ENCODE measurements at regions not wholly inside any gene's neighbourhood (a gene's known extent, or its start where the extent isn't known, plus 50 kb on each side); places are given as distances from the start of the nearest gene placed in this dataset.

DNA sequence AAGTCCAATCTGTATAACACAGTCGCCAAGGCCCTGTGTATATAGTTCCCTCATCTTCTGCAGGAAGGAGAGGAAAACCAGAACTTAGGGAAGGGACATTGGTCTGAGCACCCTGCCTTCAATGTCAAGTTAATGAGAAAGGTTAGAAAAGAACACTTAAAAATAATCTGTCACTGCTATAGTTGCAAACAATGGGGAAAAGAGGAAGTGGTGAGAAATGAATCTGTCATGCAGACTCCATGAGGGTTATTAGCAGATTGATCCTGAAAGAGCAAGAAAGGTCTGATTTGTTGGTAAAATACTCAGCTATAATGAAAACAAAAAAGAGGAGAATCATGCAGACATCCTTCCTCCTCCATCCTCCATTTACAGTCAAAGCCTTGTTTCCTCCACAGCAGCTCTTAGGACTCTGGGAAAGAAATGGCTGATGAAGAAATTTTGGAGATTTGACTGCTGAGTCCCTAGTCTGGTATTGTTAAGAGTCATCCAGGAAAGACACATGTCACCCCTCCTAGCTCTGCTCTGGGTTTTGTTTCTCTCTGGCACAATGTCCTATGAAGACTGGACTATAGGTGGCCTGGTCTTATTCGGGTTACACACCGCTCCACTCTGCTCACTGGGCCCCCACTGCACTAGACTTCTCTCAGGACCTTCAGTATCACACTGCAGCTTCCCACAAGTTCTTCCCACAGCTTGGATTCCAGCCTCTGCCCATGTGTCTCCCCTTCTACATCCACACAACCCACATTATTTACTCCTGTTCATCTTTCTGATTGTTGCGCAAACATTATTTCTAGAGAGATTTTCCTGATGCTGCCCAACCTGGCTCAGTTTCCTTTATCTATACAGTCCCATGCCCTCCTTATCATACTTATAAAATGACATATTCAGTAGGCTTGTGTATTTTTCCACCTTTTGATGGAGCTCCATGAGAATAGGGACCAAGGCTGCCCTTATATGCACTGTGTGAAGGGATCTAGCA, 56.5 kb upstream of the XYLT1 start:
- Histone ChIP-seq H3K9ac (ENCODE audit: low read length) (no peak overlapping the region), H3K79me2 (ENCODE audit: control insufficient read depth, insufficient read depth, low read length) (no peaks in the 10 kb centered on the region), H3K36me3 (replicated peaks in 1 of 2; ENCODE audit: control extremely low read depth in 1 of 2, control insufficient read depth in 1 of 2, extremely low read depth in 1 of 2, insufficient read depth in 2 of 2, low read length in 1 of 2) (no peaks in the 10 kb centered on the region), H3K27me3 (replicated peaks in 1 of 4; ENCODE audit: control extremely low read depth in 1 of 4, control insufficient read depth in 3 of 4, insufficient read depth in 4 of 4, low read length in 3 of 4) (no peaks in the 10 kb centered on the region), H4K20me1 (ENCODE audit: control insufficient read depth, insufficient read depth, low read length, poor library complexity, severe bottlenecking) (no peaks in the 10 kb centered on the region), H2AFZ (ENCODE audit: insufficient read depth, low read depth, low read length, poor library complexity, severe bottlenecking) (no peak overlapping the region), H3K9me3 (ENCODE audit: control extremely low read depth in 1 of 3, control insufficient read depth in 2 of 3, insufficient read depth in 1 of 3, low read length in 2 of 3) (peaks cover 0 to 5% (median 3%) of the 10 kb centered on the region in 3 donors), H3K4me2 (replicated peaks; ENCODE audit: low read depth, low read length, poor library complexity, severe bottlenecking) (peak overlapping the region; percentile 22), H3K4me1 (ENCODE audit: control insufficient read depth in 2 of 2, insufficient read depth in 2 of 2, low read length in 2 of 2) (peaks cover 11 to 23% of the 10 kb centered on the region in 2 donors), H3K4me3 (ENCODE audit: control extremely low read depth in 1 of 5, extremely low read depth in 1 of 5, insufficient read depth in 1 of 5, low read depth in 2 of 5, low read length in 4 of 5) (no peak overlapping the region), H3K27ac (ENCODE audit: low read length in 2 of 2) (no peak overlapping the region)
- DNase-seq (peak; percentile 44), ATAC-seq (ENCODE audit: low read depth) (peak; percentile 56)
- Mint-ChIP-seq H3K9me3 (ENCODE audit: insufficient read depth) (no peaks in the 10 kb centered on the region), H3K4me1 (peaks cover 28% of the 10 kb centered on the region), H3K27ac (peak overlapping the region; percentile 7), H3K27me3 (peaks cover 7% of the 10 kb centered on the region), H3K4me3 (no peak overlapping the region)
- ChIA-PET POLR2A (no interaction called here), CTCF (interaction anchor here (0.9 kb wide), 1 partner anchor 52 kb away, joined by 4 read pairs; no protein-coding TSS in a partner anchor)
- intact Hi-C loops (cut with micrococcal nuclease) = loop anchor here (5.0 kb wide), 1 partner anchor 80 kb away; no protein-coding TSS in a partner anchor
- WGBS (ENCODE audit: insufficient coverage) = 100% methylated on average over 3 of the region's 4 CpGs
- no peak for TF ChIP-seq CTCF (IDR thresholded peaks at IDR 0.05)
- no peak for TF ChIP-seq EZH2 (IDR thresholded peaks at IDR 0.05; ENCODE audit: borderline replicate concordance, insufficient read depth, low read depth, low read length, poor library complexity, severe bottlenecking)

GRCh38 chr16:17524656-17525055, 53.9 kb upstream of the XYLT1 start:
- ATAC-seq (ENCODE audit: low read depth) (no peak), DNase-seq (no peak)
- Histone ChIP-seq H3K27ac (ENCODE audit: low read length in 2 of 2) (no peak overlapping the region), H3K27me3 (replicated peaks in 1 of 4; ENCODE audit: control extremely low read depth in 1 of 4, control insufficient read depth in 3 of 4, insufficient read depth in 4 of 4, low read length in 3 of 4) (no peaks in the 10 kb centered on the region), H3K9me3 (ENCODE audit: control extremely low read depth in 1 of 3, control insufficient read depth in 2 of 3, insufficient read depth in 1 of 3, low read length in 2 of 3) (no peaks in the 10 kb centered on the region), H3K36me3 (replicated peaks in 1 of 2; ENCODE audit: control extremely low read depth in 1 of 2, control insufficient read depth in 1 of 2, extremely low read depth in 1 of 2, insufficient read depth in 2 of 2, low read length in 1 of 2) (no peaks in the 10 kb centered on the region), H2AFZ (ENCODE audit: insufficient read depth, low read depth, low read length, poor library complexity, severe bottlenecking) (no peak overlapping the region), H3K4me1 (ENCODE audit: control insufficient read depth in 2 of 2, insufficient read depth in 2 of 2, low read length in 2 of 2) (peaks cover 7 to 13% of the 10 kb centered on the region in 2 donors), H4K20me1 (ENCODE audit: control insufficient read depth, insufficient read depth, low read length, poor library complexity, severe bottlenecking) (no peaks in the 10 kb centered on the region), H3K9ac (ENCODE audit: low read length) (no peak overlapping the region), H3K4me3 (ENCODE audit: control extremely low read depth in 1 of 5, extremely low read depth in 1 of 5, insufficient read depth in 1 of 5, low read depth in 2 of 5, low read length in 4 of 5) (no peak overlapping the region), H3K79me2 (ENCODE audit: control insufficient read depth, insufficient read depth, low read length) (no peaks in the 10 kb centered on the region), H3K4me2 (replicated peaks; ENCODE audit: low read depth, low read length, poor library complexity, severe bottlenecking) (no peak overlapping the region)
- TF ChIP-seq CTCF (IDR thresholded peaks at IDR 0.05) (no peak), EZH2 (IDR thresholded peaks at IDR 0.05; ENCODE audit: borderline replicate concordance, insufficient read depth, low read depth, low read length, poor library complexity, severe bottlenecking) (no peak)
- Mint-ChIP-seq H3K27ac (no peak overlapping the region), H3K4me1 (peaks cover 15% of the 10 kb centered on the region), H3K27me3 (peaks cover 23% of the 10 kb centered on the region), H3K9me3 (ENCODE audit: insufficient read depth) (no peaks in the 10 kb centered on the region), H3K4me3 (no peak overlapping the region)
- CTCF ChIA-PET = interaction anchor here (1.0 kb wide), 1 partner anchor 56 kb away, joined by 3 read pairs; no protein-coding TSS in a partner anchor
- POLR2A ChIA-PET = no interaction called here
- WGBS (ENCODE audit: insufficient coverage) = 69% methylated on average over 5 of the region's 7 CpGs
- intact Hi-C loops (cut with micrococcal nuclease) = loop anchor here (5.0 kb wide), 1 partner anchor 77 kb away; no protein-coding TSS in a partner anchor

Measured in B cell (primary cell).